ENCODE measurements at regions not wholly inside any gene's neighbourhood (a gene's known extent, or its start where the extent isn't known, plus 50 kb on each side); places are given as distances from the start of the nearest gene placed in this dataset.

GRCh38 chr6:145209272-145209671 is 526.0 kb downstream of the EPM2A start:
- CTCF ChIA-PET (ENCODE audit: partially characterized antibody): no interaction called here
- H2AFZ ChIP-seq (ENCODE audit: low read length): no peak overlapping the region
- TF ChIP-seq CHD1 (IDR thresholded peaks at IDR 0.05; ENCODE audit: low read depth, low read length) (no peak), CTBP2 (IDR thresholded peaks at IDR 0.05; ENCODE audit: borderline replicate concordance, insufficient read depth, insufficient read length, low read length) (no peak), CREB1 (IDR thresholded peaks at IDR 0.05) (no peak), SIX5 (IDR thresholded peaks at IDR 0.05; ENCODE audit: low read depth, low read length) (no peak), HDAC2 (IDR thresholded peaks at IDR 0.05; ENCODE audit: borderline replicate concordance in 1 of 2, low read depth in 2 of 2, low read length in 2 of 2) (no peak), USF2 (IDR thresholded peaks at IDR 0.05; ENCODE audit: low read length) (no peak), NRF1 (IDR thresholded peaks at IDR 0.05; ENCODE audit: low read depth, low read length) (no peak), CHD2 (IDR thresholded peaks at IDR 0.05; ENCODE audit: low read length) (no peak), SRF (IDR thresholded peaks at IDR 0.05; ENCODE audit: low read depth, low read length) (no peak), RFX5 (IDR thresholded peaks at IDR 0.05; ENCODE audit: borderline replicate concordance, low read depth, low read length) (no peak), EGR1 (IDR thresholded peaks at IDR 0.05; ENCODE audit: borderline replicate concordance, low read depth, low read length) (no peak), JUND (IDR thresholded peaks at IDR 0.05; ENCODE audit: low read length) (no peak), EZH2 (IDR thresholded peaks at IDR 0.05; ENCODE audit: low read depth, low read length, severe bottlenecking) (no peak), PHF8 (conservative IDR thresholded peaks at IDR 0.05; ENCODE audit: low read depth, low read length) (no peak), MAFK (IDR thresholded peaks at IDR 0.05; ENCODE audit: low read depth, low read length) (no peak)

More at GRCh38 chr6:145209272-145209671, 526.0 kb downstream of the EPM2A start:
- no peak overlapping the region for H2BK5ac ChIP-seq (ENCODE audit: low read depth, low read length)
- no peak overlapping the region for H3K27ac ChIP-seq (ENCODE audit: low read depth, low read length)
- no peak overlapping the region for H4K91ac ChIP-seq (replicated peaks; ENCODE audit: insufficient read length, low read length)
- no peak overlapping the region for H3K4me2 ChIP-seq (ENCODE audit: insufficient read depth in 1 of 2, low read depth in 2 of 2, low read length in 2 of 2)
- H3K4me1 ChIP-seq (replicated peaks in 1 of 4; ENCODE audit: control insufficient read depth in 3 of 4, insufficient read depth in 4 of 4, low read length in 3 of 4): no peaks in the 10 kb centered on the region
- H2BK120ac ChIP-seq (replicated peaks; ENCODE audit: low read depth, low read length): no peak overlapping the region
- H3K27me3 ChIP-seq (replicated peaks in 1 of 4; ENCODE audit: control insufficient read depth in 3 of 4, extremely low read depth in 1 of 4, insufficient read depth in 3 of 4, low read length in 3 of 4): no peaks in the 10 kb centered on the region
- no peak overlapping the region for H2AK5ac ChIP-seq (ENCODE audit: low read depth, low read length)
- no peaks in the 10 kb centered on the region for H4K20me1 ChIP-seq (replicated peaks in 1 of 2; ENCODE audit: control insufficient read depth in 1 of 2, insufficient read depth in 2 of 2, low read length in 2 of 2)
- H3K4ac ChIP-seq (replicated peaks; ENCODE audit: insufficient read length, low read depth, low read length): no peak overlapping the region
- H3K79me2 ChIP-seq (ENCODE audit: control insufficient read depth in 1 of 2, insufficient read depth in 2 of 2, low read length in 2 of 2): no peaks in the 10 kb centered on the region
- no peak overlapping the region for H2BK20ac ChIP-seq (ENCODE audit: low read length)
- DNase-seq (ENCODE audit: low read depth in 1 of 2, low spot score in 2 of 2) (no peak), FAIRE-seq (no peak)
- 93% methylated on average over 2 of the region's 2 CpGs; no CpG with 5 or more reads in 1 of the 2 experiments for WGBS, 2 experiments (ENCODE audit: extremely low coverage in 1 of 2, insufficient coverage in 1 of 2, insufficient read length in 1 of 2, insufficient replicate concordance in 2 of 2, low coverage in 1 of 2, low lambda C conversion rate in 2 of 2, missing lambda C conversion rate in 1 of 2)
- H3K56ac ChIP-seq (replicated peaks; ENCODE audit: insufficient read length, low read depth, low read length): no peak overlapping the region
- no peak overlapping the region for H3K4me3 ChIP-seq (ENCODE audit: extremely low read depth in 1 of 4, insufficient read depth in 2 of 4, low read depth in 3 of 4, low read length in 4 of 4)
- no peaks in the 10 kb centered on the region for H3K36me3 ChIP-seq (ENCODE audit: control insufficient read depth in 2 of 4, insufficient read depth in 4 of 4, low read length in 3 of 4)
- no peak overlapping the region for H4K5ac ChIP-seq (ENCODE audit: insufficient read length, low read depth, low read length)
- H3K23ac ChIP-seq (ENCODE audit: insufficient read length): no peak overlapping the region
- no peak overlapping the region for H2BK12ac ChIP-seq (ENCODE audit: low read depth, low read length)
- no peaks in the 10 kb centered on the region for H3K9me3 ChIP-seq (ENCODE audit: insufficient read depth in 2 of 2, low read depth in 1 of 2, low read length in 1 of 2)
- H3K9ac ChIP-seq (replicated peaks in 1 of 4; ENCODE audit: extremely low read depth in 1 of 4, low read depth in 3 of 4, low read length in 3 of 4): no peak overlapping the region
- POLR2A ChIA-PET (ENCODE audit: partially characterized antibody): no interaction called here
- no peak overlapping the region for H4K8ac ChIP-seq (ENCODE audit: extremely low read depth, insufficient read depth, low read length)
- H3K23me2 ChIP-seq (ENCODE audit: low read depth, low read length): no peaks in the 10 kb centered on the region
- H3K18ac ChIP-seq (ENCODE audit: extremely low read depth, low read length): no peak overlapping the region
- H3K14ac ChIP-seq (ENCODE audit: insufficient read length): no peak overlapping the region
- H2BK15ac ChIP-seq (ENCODE audit: low read length): no peak overlapping the region
- no peaks in the 10 kb centered on the region for H3K79me1 ChIP-seq (ENCODE audit: low read depth, low read length)

Measured in H1 (cell line).